H1 (cell line): ENCODE measurements at regions not wholly inside any gene's neighbourhood (a gene's known extent, or its start where the extent isn't known, plus 50 kb on each side); places are given as distances from the start of the nearest gene placed in this dataset.

Experiments
- ATF3 ChIP-seq: IDR thresholded peaks from 2 replicates; pipeline ENCODE4 v1.6.1; 2011; ENCODE audit warnings: low read depth, mild to moderate bottlenecking, low read length; ENCODE audit not compliant: insufficient read depth
- CHD1 ChIP-seq: IDR thresholded peaks from 2 replicates; pipeline ENCODE4 v1.6.1; 2012; ENCODE audit warnings: low read depth, low read length, improper control_type of control experiment
- CTCF ChIP-seq, 3 experiments: IDR thresholded peaks; 1 replicate in 2 of 3; 2 replicates in 1 of 3; pipeline versions ENCODE4 v1.5.1 to v1.6.1; 2011; ENCODE audit warnings: low read length in 3 of 3, mild to moderate bottlenecking in 3 of 3, inconsistent platforms in 2 of 3, low read depth in 1 of 3, moderate library complexity in 1 of 3; ENCODE audit not compliant: insufficient read depth in 1 of 3; ENCODE audit errors: control extremely low read depth in 1 of 3
- EZH2 ChIP-seq: fragments of 200-600 bp; sonication (generic); IDR thresholded peaks from 2 replicates; pipeline ENCODE4 v1.7.1; 2012; ENCODE audit warnings: low read depth, mild to moderate bottlenecking, moderate library complexity, low read length, inconsistent platforms; ENCODE audit not compliant: severe bottlenecking
- MAX ChIP-seq: IDR thresholded peaks from 2 replicates; pipeline ENCODE4 v1.6.1; 2012; ENCODE audit warnings: inconsistent platforms
- NRF1 ChIP-seq: IDR thresholded peaks from 2 replicates; pipeline ENCODE4 v1.6.1; 2011; ENCODE audit warnings: mild to moderate bottlenecking, low read depth, low read length, improper control_type of control experiment
- POLR2A ChIP-seq, 2 experiments: IDR thresholded peaks; 1 replicate in 1 of 2; 2 replicates in 1 of 2; pipeline ENCODE4 v1.6.1; 2011; ENCODE audit warnings: low read depth in 2 of 2, low read length in 2 of 2, mild to moderate bottlenecking in 2 of 2; ENCODE audit errors: control extremely low read depth in 1 of 2
- SP1 ChIP-seq: IDR thresholded peaks from 2 replicates; pipeline ENCODE4 v1.6.1; 2011; ENCODE audit warnings: low read depth, low read length

GRCh38 chr13:31053896-31054295 is 107.8 kb downstream of the HSPH1 start:
- TF ChIP-seq ATF3: no peak
- TF ChIP-seq SP1: no peak
- no peak for TF ChIP-seq CHD1
- no peak for TF ChIP-seq POLR2A (IDR thresholded peaks at IDR 0.05; ENCODE audit: control extremely low read depth in 1 of 2, low read depth in 2 of 2, low read length in 2 of 2)
- TF ChIP-seq CTCF (IDR thresholded peaks at IDR 0.05; ENCODE audit: control extremely low read depth in 1 of 3, insufficient read depth in 1 of 3, low read depth in 1 of 3, low read length in 3 of 3): no peak
- TF ChIP-seq NRF1: no peak
- TF ChIP-seq EZH2: no peak
- TF ChIP-seq MAX: no peak
